Cardiac fibroblast (primary cell): ENCODE measurements at regions not wholly inside any gene's neighbourhood (a gene's known extent, or its start where the extent isn't known, plus 50 kb on each side); places are given as distances from the start of the nearest gene placed in this dataset.

Experiments used
- DNase-seq, 2 donors: peaks; one replicate each; pipeline versions ENCODE4 v3.0.0 to v3.0.0-alpha.2; 2010; ENCODE audit warnings: low read depth in 2 of 2
- H3K4me3 ChIP-seq, 2 donors: replicated peaks in 1 of 2; 1 replicate in 1 of 2; 2 replicates in 1 of 2; pipeline ENCODE4 v1.5.1; 2011; ENCODE audit warnings: low read depth in 2 of 2, low read length in 2 of 2, mild to moderate bottlenecking in 2 of 2, moderate library complexity in 1 of 2
- CTCF ChIP-seq: IDR thresholded peaks from one replicate; pipeline ENCODE4 v1.5.1; 2011; ENCODE audit warnings: low read depth, mild to moderate bottlenecking, low read length, inconsistent platforms

DNA sequence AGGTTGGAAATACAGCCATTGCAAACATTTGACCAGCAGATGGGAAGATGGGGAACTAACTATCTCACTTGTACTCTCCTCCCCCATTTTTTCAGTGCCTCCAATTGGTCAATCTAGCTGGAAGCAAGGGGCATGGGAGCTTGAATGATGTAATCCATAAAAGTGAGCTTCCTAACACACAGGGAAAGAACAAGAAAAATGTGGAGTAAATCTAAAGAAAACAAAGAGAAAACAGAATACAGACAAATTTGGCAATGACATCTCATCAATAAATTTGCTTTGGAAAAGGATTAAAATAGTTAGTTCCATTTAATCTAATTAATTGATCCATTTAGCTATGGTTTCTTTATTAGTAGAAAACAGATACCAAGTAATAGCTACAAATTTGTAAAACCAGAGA, 592.6 kb upstream of the SOX9 start:
- no peak for TF ChIP-seq CTCF
- H3K4me3 ChIP-seq: no peak overlapping the region
- no peak for DNase-seq

GRCh38 chr17:71530248-71530647, 590.6 kb upstream of the SOX9 start:
- DNase-seq: no peak

GRCh38 chr17:71535321-71535720, 585.5 kb upstream of the SOX9 start:
- TF ChIP-seq CTCF: no peak
- H3K4me3 ChIP-seq: no peak overlapping the region
- no peak for DNase-seq

More at GRCh38 chr17:71530248-71530647, 590.6 kb upstream of the SOX9 start:
- no peak for TF ChIP-seq CTCF
- H3K4me3 ChIP-seq: no peak overlapping the region

- H3K4me3 ChIP-seq: no peak overlapping the region
- TF ChIP-seq CTCF: no peak
- no peak for DNase-seq
Observed at GRCh38 chr17:71546419-71546818, 574.4 kb upstream of the SOX9 start.

GRCh38 chr17:71547904-71548303, 572.9 kb upstream of the SOX9 start:
- H3K4me3 ChIP-seq: no peak overlapping the region
- DNase-seq: no peak
- no peak for TF ChIP-seq CTCF

DNA sequence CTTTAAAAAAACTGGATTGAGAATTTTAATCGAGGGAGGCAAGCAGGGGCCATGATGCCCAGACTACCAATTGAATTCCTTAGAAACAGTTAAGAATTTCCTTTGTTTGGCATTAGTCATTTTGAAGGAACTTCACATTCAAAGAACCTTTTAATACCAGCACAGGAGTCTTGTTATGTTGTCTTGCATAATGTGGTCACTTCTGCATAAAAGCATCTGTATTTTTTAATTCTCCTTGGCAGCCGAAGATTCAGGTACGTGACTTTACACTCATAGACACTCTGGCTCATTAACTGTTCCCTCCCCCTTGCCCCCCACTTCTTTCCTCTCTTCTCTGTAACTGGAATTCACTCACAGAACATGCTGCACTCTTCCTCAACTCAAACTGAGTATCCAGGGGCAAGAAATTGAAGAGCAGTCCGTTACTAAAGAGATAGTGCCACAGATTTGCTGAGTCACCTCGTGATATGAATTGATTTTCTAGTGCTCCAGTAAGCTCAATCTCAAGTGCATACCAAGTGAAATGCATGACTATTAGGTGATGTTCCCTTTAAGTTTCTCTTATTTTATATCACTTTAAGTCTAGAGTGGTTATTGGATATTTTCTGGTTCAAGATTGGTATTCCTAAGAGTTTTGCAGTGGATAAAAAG, 572.2 kb upstream of the SOX9 start:
- no peak overlapping the region for H3K4me3 ChIP-seq
- DNase-seq: peak in 1 of 2 donors; percentile 3
- TF ChIP-seq CTCF: no peak

DNA sequence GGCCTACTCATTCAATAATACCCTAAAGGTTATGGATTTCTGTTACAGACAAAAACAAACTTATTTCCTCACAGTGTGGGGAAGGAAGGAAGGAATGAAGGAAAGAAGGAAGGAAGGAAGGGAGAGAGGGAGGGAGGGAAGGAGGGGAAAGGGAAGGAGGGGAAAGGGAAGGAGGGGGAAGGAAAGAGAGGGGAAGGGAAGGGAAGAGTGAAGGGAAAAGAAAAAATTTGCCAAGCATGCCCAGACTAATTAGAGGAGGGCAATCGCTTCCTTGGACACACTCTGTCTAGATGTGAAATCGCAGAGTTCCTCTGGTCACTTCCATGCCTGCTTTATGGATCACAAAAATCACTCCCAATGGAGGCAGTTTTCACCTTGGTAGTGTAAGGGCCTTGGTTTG, 570.1 kb upstream of the SOX9 start:
- TF ChIP-seq CTCF: no peak
- DNase-seq: no peak
- H3K4me3 ChIP-seq: no peak overlapping the region
